C4-2B (cell line): ENCODE measurements at regions not wholly inside any gene's neighbourhood (a gene's known extent, or its start where the extent isn't known, plus 50 kb on each side); places are given as distances from the start of the nearest gene placed in this dataset.

Source experiments
- H3K27ac ChIP-seq: fragments of 450-650 bp; 2 replicates; pipeline ENCODE4 v1.5.1; 2017
- ZFX ChIP-seq: fragments of 450-650 bp; IDR thresholded peaks from 2 replicates; pipeline ENCODE4 v1.6.1; 2017
- TF ChIP-seq, protein P1 (sequence below): fragments of 450-650 bp; conservative IDR thresholded peaks from 2 replicates; pipeline ENCODE4 v1.5.1; 2017; ENCODE audit warnings: mild to moderate bottlenecking

DNA sequence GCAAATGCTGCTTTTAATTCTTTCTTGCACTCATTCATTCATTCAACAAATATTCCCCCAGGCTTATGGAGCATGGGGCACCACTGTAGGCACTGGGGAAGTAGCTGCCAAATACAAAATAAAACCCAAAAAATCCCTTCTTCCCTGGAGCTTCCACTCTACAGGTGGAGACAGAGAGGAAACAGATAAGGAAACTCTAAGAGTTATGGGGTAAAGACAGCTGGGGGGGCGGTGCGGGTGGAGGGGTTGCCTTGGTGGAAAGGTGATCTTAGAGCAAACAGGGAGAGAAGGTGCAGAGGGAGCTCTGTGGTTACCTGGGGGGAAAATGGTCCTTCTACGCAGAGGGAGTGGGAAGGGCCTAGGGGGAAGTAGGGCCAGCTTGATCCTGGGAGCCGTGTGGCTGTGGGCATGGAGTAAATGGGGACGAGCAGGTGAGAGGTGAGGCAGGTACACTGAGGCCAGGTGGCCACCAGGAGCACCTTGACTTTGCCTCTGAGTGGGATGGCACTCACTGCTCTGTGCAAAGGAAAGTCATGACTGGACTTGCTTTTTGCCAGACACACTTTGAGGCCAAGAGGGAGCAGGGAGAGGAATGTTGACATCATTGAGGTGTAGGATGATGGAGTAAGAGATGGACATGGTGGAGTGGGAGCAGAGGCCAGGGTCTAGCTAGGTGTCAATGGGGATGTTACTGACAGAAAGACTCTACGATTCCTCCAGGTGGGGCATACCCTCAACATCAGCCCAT lies 152.0 kb downstream of the ETS2 start:
- H3K27ac ChIP-seq = no peak overlapping the region
- TF ChIP-seq ZFX = no peak
- TF ChIP-seq, protein P1, sequence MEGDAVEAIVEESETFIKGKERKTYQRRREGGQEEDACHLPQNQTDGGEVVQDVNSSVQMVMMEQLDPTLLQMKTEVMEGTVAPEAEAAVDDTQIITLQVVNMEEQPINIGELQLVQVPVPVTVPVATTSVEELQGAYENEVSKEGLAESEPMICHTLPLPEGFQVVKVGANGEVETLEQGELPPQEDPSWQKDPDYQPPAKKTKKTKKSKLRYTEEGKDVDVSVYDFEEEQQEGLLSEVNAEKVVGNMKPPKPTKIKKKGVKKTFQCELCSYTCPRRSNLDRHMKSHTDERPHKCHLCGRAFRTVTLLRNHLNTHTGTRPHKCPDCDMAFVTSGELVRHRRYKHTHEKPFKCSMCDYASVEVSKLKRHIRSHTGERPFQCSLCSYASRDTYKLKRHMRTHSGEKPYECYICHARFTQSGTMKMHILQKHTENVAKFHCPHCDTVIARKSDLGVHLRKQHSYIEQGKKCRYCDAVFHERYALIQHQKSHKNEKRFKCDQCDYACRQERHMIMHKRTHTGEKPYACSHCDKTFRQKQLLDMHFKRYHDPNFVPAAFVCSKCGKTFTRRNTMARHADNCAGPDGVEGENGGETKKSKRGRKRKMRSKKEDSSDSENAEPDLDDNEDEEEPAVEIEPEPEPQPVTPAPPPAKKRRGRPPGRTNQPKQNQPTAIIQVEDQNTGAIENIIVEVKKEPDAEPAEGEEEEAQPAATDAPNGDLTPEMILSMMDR = no peak

GRCh38 chr21:38956856-38957571 lies 151.3 kb downstream of the ETS2 start:
- TF ChIP-seq, protein P1 = no peak
- TF ChIP-seq ZFX = no peak

GRCh38 chr21:38956521-38956855 lies 150.8 kb downstream of the ETS2 start:
- H3K27ac ChIP-seq = no peak overlapping the region
- TF ChIP-seq, protein P1 = no peak
- TF ChIP-seq ZFX = no peak

More at GRCh38 chr21:38956856-38957571, 151.3 kb downstream of the ETS2 start:
- H3K27ac ChIP-seq = no peak overlapping the region

GRCh38 chr21:38956007-38956406 lies 150.3 kb downstream of the ETS2 start:
- H3K27ac ChIP-seq = no peak overlapping the region
- TF ChIP-seq, protein P1 = no peak
- no peak for TF ChIP-seq ZFX

DNA sequence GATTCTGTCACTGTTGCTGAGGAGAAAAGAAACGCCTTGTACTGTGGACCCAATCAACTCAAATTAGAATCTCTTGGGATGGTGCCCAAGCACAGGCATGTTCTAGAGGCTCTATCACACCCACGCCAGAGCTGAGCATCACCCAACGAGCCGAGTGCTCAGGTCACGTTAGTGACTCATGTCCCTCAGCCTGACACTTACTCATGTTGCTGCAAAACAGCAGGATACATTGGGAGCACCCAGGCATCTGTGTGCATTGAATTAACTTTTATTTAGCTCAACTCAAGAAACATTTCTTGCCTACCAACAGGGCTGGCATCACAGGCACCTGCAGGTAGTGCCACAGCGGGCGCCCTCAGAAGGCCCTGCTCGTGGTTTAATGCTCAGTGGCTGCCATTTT lies 149.8 kb downstream of the ETS2 start:
- no peak for TF ChIP-seq ZFX
- TF ChIP-seq, protein P1 = no peak

DNA sequence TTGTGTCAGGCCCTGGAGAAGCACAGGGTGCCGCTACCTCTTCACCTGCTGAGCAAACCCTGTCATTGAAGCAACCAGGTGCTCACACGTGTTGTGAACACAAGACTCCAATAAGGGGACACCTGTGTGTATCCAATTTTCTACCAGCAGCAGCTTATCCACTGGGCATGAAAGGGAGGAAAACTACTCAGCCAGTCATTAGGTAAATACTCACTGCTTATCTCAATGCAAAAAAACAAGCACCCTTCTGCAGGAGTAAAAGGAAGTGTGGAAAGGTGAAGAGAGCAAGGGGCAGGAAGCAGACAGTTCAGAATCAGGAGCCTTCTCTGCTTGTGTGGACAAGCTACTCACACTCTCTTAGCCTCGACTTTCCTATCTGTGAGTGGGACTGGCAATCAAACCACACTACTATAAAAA lies 148.9 kb downstream of the ETS2 start:
- no peak overlapping the region for H3K27ac ChIP-seq

More for the DNA sequence above, 149.8 kb downstream of the ETS2 start:
- H3K27ac ChIP-seq = no peak overlapping the region

DNA sequence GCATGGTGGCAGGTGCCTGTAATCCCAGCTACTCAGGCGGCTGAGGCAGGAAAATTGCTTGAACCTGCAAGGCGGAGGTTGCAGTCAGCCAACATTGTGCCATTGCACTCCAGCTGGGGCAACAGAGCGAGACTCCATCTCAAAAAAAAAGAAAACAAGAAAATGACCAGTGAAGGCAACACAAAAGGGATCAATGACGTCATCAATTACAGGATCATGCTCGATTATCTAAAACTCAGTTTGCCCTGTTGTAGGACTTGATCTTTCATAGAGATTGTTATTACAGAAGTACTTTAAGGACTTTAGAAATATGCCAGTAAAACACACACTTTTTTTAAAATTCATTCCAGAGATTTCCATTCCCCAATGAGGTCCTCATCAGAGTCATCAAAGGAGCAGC lies 147.8 kb downstream of the ETS2 start:
- TF ChIP-seq ZFX = no peak
- TF ChIP-seq, protein P1 = no peak
- H3K27ac ChIP-seq = no peak overlapping the region

More for the DNA sequence above, 148.9 kb downstream of the ETS2 start:
- no peak for TF ChIP-seq ZFX
